ENCODE measurements at regions not wholly inside any gene's neighbourhood (a gene's known extent, or its start where the extent isn't known, plus 50 kb on each side); places are given as distances from the start of the nearest gene placed in this dataset.

DNA sequence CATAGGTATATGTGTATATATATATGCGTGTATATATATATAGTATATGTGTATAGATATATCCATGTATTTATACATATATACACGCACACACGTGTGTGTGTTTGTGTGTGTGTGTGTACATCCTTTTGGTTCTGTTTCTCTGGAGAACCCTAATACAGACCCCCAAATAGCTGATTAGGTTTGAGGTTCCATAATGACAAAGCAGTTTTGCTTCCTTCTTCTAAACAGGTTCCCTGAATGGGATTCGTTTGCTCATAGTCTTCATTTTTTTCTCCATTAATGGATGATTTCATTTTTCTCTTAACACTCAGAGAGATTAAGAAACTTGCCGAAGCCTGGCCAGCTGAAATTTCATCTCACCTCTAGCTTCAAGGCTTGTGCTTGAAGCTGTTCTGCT is 234.0 kb upstream of the BCOR start:
- no peaks in the 10 kb centered on the region for H3K4me1 ChIP-seq (ENCODE audit: control insufficient read depth in 1 of 2, low read depth in 2 of 2)
- ATAC-seq (ENCODE audit: insufficient number of reproducible peaks, low FRiP score, low read depth) = no peak

GRCh38 chrX:40331353-40331752 is 233.6 kb upstream of the BCOR start:
- no peak overlapping the region for H3K4me3 ChIP-seq
- no peak for TF ChIP-seq CTCF (IDR thresholded peaks at IDR 0.05)
- ATAC-seq (ENCODE audit: insufficient number of reproducible peaks, low FRiP score, low read depth) = no peak
- H3K9me3 ChIP-seq = no peaks in the 10 kb centered on the region
- H3K36me3 ChIP-seq = no peaks in the 10 kb centered on the region
- no peaks in the 10 kb centered on the region for H3K27me3 ChIP-seq (replicated peaks; ENCODE audit: insufficient read depth)
- H3K27ac ChIP-seq = no peak overlapping the region
- no peaks in the 10 kb centered on the region for H3K4me1 ChIP-seq (ENCODE audit: control insufficient read depth in 1 of 2, low read depth in 2 of 2)
- no peak for DNase-seq (ENCODE audit: low spot score)

More for the DNA sequence above, 234.0 kb upstream of the BCOR start:
- H3K4me3 ChIP-seq = no peak overlapping the region
- H3K36me3 ChIP-seq = no peaks in the 10 kb centered on the region
- TF ChIP-seq CTCF (IDR thresholded peaks at IDR 0.05) = no peak
- no peak for DNase-seq (ENCODE audit: low spot score)
- H3K9me3 ChIP-seq = no peaks in the 10 kb centered on the region
- no peak overlapping the region for H3K27ac ChIP-seq
- H3K27me3 ChIP-seq (replicated peaks; ENCODE audit: insufficient read depth) = no peaks in the 10 kb centered on the region

DNA sequence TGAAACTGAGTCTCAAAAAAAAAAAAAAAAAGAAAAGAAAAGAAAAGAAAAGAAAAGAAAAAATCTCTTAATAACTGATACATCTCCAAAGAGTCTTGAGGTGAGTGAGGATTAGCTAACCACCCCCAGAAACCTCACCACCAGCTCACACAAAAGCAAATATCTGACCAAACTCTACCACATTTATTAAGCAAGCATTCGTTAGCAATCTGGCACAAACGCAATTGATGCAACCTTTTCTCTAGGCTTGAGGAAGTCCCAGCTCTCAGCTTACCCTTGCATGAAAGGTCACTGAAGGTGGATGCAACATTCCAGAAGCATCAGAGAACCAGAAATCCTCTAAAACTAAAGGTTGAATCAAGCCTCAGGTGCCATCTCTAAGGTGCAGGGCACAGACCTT is 231.9 kb upstream of the BCOR start:
- Histone ChIP-seq H3K27me3 (replicated peaks; ENCODE audit: insufficient read depth) (no peaks in the 10 kb centered on the region), H3K36me3 (no peaks in the 10 kb centered on the region), H3K27ac (no peak overlapping the region), H3K4me3 (no peak overlapping the region), H3K4me1 (ENCODE audit: control insufficient read depth in 1 of 2, low read depth in 2 of 2) (no peaks in the 10 kb centered on the region), H3K9me3 (no peaks in the 10 kb centered on the region)
- ATAC-seq (ENCODE audit: insufficient number of reproducible peaks, low FRiP score, low read depth) = no peak
- DNase-seq (ENCODE audit: low spot score) = no peak
- TF ChIP-seq CTCF (IDR thresholded peaks at IDR 0.05) = no peak

DNA sequence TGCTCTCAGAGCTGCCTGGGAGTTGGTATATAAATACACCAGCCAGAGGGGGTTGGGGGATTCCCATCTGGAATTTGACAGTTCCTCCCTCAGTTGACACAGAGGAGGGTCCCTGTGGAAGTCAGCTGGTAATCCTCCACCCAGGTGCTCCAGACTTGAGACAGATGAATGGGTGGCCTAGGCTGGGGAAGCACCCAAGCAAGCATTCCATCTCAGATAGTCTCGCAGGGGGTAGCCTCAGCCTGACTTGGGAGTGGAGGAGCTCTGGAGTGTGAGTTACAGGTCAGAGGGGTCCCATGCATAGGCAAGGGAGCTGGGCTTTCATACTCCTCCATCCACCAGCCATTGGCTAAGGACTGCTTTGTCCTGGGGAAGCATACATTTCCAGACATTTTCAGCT is 229.3 kb upstream of the BCOR start:
- Histone ChIP-seq H3K27me3 (replicated peaks; ENCODE audit: insufficient read depth) (no peaks in the 10 kb centered on the region), H3K4me1 (ENCODE audit: control insufficient read depth in 1 of 2, low read depth in 2 of 2) (no peaks in the 10 kb centered on the region), H3K36me3 (no peaks in the 10 kb centered on the region), H3K4me3 (no peak overlapping the region), H3K27ac (no peak overlapping the region), H3K9me3 (no peaks in the 10 kb centered on the region)
- DNase-seq (ENCODE audit: low spot score) = no peak
- no peak for ATAC-seq (ENCODE audit: insufficient number of reproducible peaks, low FRiP score, low read depth)
- TF ChIP-seq CTCF (IDR thresholded peaks at IDR 0.05) = no peak

DNA sequence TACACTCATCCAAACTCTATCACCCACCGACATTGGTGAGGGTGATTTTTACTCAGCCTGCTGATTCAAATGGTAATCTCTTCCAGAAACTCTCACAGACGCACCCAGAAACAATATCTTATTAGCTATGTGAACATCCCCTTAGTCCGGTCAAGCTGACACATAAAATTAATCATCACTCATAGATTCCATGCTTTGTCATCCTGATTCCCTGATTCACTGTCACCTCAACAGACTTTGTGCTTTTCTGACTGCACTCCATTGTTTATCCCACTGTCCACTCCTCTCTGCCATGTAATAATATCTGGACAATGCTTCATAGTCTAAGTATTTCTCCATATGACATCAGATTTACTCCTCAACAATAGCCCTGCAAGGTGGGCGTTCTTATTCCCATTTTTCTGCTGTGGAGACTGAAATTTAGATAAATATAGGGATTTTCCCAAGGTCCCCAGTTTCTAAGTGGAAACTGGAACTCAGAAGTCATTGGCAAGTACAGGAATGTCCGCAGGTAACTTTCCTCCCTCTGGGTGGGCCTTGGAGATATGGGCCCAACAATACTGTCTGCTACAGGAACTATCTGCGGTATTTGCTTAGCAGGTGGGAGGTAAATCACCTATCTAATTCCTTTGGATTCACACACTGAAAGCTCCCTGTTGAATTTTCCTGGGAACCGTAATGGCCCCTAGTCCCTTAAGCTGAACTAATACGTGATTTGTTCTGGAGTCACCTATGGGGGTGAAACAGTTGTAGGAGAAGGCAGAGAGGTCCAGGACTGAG is 228.6 kb upstream of the BCOR start:
- Histone ChIP-seq H3K4me3 (no peak overlapping the region), H3K36me3 (no peaks in the 10 kb centered on the region), H3K9me3 (no peaks in the 10 kb centered on the region), H3K4me1 (ENCODE audit: control insufficient read depth in 1 of 2, low read depth in 2 of 2) (no peaks in the 10 kb centered on the region), H3K27ac (no peak overlapping the region), H3K27me3 (replicated peaks; ENCODE audit: insufficient read depth) (no peaks in the 10 kb centered on the region)
- no peak for ATAC-seq (ENCODE audit: insufficient number of reproducible peaks, low FRiP score, low read depth)
- no peak for TF ChIP-seq CTCF (IDR thresholded peaks at IDR 0.05)
- DNase-seq (ENCODE audit: low spot score) = no peak

Measured in thoracic aorta (tissue), 2 donors.